ENCODE measurements at regions not wholly inside any gene's neighbourhood (a gene's known extent, or its start where the extent isn't known, plus 50 kb on each side); places are given as distances from the start of the nearest gene placed in this dataset.

- H3K79me2 ChIP-seq (ENCODE audit: control insufficient read depth, insufficient read depth, low read length) = no peaks in the 10 kb centered on the region
- no peaks in the 10 kb centered on the region for H3K36me3 ChIP-seq (ENCODE audit: control insufficient read depth, insufficient read depth, low read length)
- no peak overlapping the region for H2BK15ac ChIP-seq (replicated peaks; ENCODE audit: low read depth)
- H4K5ac ChIP-seq (ENCODE audit: low read length) = no peak overlapping the region
- H2BK5ac ChIP-seq (ENCODE audit: low read length) = no peak overlapping the region
- no peaks in the 10 kb centered on the region for H3K27me3 ChIP-seq (ENCODE audit: insufficient read depth, low read length, poor library complexity)
- no peak overlapping the region for H3K9ac ChIP-seq (ENCODE audit: low read length)
- H3K18ac ChIP-seq (ENCODE audit: low read length) = no peak overlapping the region
- no peak overlapping the region for H3K56ac ChIP-seq (ENCODE audit: low read length)
- WGBS (ENCODE audit: extremely low coverage, insufficient coverage, low lambda C conversion rate) = no CpG with 5 or more reads among the region's 2 CpGs
- no peak overlapping the region for H3K4ac ChIP-seq (ENCODE audit: low read depth, low read length)
- H2BK120ac ChIP-seq (ENCODE audit: low read depth, low read length) = no peak overlapping the region
- no peak overlapping the region for H2AK5ac ChIP-seq (ENCODE audit: low read length)
- no peak overlapping the region for H3K27ac ChIP-seq (ENCODE audit: low read depth, low read length)
- no peak overlapping the region for H3K4me3 ChIP-seq (ENCODE audit: low read length)
- H3K23ac ChIP-seq (ENCODE audit: low read length) = no peak overlapping the region
- no peak overlapping the region for H3K4me2 ChIP-seq (ENCODE audit: low read length)
- no peak overlapping the region for H4K8ac ChIP-seq (ENCODE audit: low read depth, low read length)
- H3K79me1 ChIP-seq (ENCODE audit: low read length) = no peaks in the 10 kb centered on the region
- DNase-seq = no peak
- H3K4me1 ChIP-seq (ENCODE audit: control insufficient read depth, low read depth, low read length) = no peaks in the 10 kb centered on the region
Measured at GRCh38 chr4:11133868-11134267, 294.8 kb downstream of the HS3ST1 start.

GRCh38 chr4:11132478-11132877 is 296.2 kb downstream of the HS3ST1 start:
- no CpG with 5 or more reads among the region's 1 CpG for WGBS (ENCODE audit: extremely low coverage, insufficient coverage, low lambda C conversion rate)
- Histone ChIP-seq H3K36me3 (ENCODE audit: control insufficient read depth, insufficient read depth, low read length) (no peaks in the 10 kb centered on the region), H3K18ac (ENCODE audit: low read length) (no peak overlapping the region), H4K5ac (ENCODE audit: low read length) (no peak overlapping the region), H3K4me3 (ENCODE audit: low read length) (no peak overlapping the region), H2BK120ac (ENCODE audit: low read depth, low read length) (no peak overlapping the region), H2BK15ac (replicated peaks; ENCODE audit: low read depth) (no peak overlapping the region), H3K9ac (ENCODE audit: low read length) (no peak overlapping the region), H3K4me2 (ENCODE audit: low read length) (no peak overlapping the region), H2BK5ac (ENCODE audit: low read length) (no peak overlapping the region), H3K27ac (ENCODE audit: low read depth, low read length) (no peak overlapping the region), H3K79me2 (ENCODE audit: control insufficient read depth, insufficient read depth, low read length) (no peaks in the 10 kb centered on the region), H3K4me1 (ENCODE audit: control insufficient read depth, low read depth, low read length) (no peaks in the 10 kb centered on the region), H3K56ac (ENCODE audit: low read length) (no peak overlapping the region), H3K27me3 (ENCODE audit: insufficient read depth, low read length, poor library complexity) (no peaks in the 10 kb centered on the region), H3K4ac (ENCODE audit: low read depth, low read length) (no peak overlapping the region), H2AK5ac (ENCODE audit: low read length) (no peak overlapping the region), H3K23ac (ENCODE audit: low read length) (no peak overlapping the region), H3K79me1 (ENCODE audit: low read length) (no peaks in the 10 kb centered on the region), H4K8ac (ENCODE audit: low read depth, low read length) (no peak overlapping the region)
- DNase-seq = no peak

GRCh38 chr4:11131491-11131890 is 297.2 kb downstream of the HS3ST1 start:
- DNase-seq = no peak
- Histone ChIP-seq H2BK15ac (replicated peaks; ENCODE audit: low read depth) (no peak overlapping the region), H3K18ac (ENCODE audit: low read length) (no peak overlapping the region), H3K4me2 (ENCODE audit: low read length) (no peak overlapping the region), H3K27ac (ENCODE audit: low read depth, low read length) (no peak overlapping the region), H3K4me3 (ENCODE audit: low read length) (no peak overlapping the region), H3K36me3 (ENCODE audit: control insufficient read depth, insufficient read depth, low read length) (no peaks in the 10 kb centered on the region), H3K79me2 (ENCODE audit: control insufficient read depth, insufficient read depth, low read length) (no peaks in the 10 kb centered on the region), H2BK5ac (ENCODE audit: low read length) (no peak overlapping the region), H3K56ac (ENCODE audit: low read length) (no peak overlapping the region), H3K79me1 (ENCODE audit: low read length) (no peaks in the 10 kb centered on the region), H2AK5ac (ENCODE audit: low read length) (no peak overlapping the region), H4K8ac (ENCODE audit: low read depth, low read length) (no peak overlapping the region), H3K4me1 (ENCODE audit: control insufficient read depth, low read depth, low read length) (no peaks in the 10 kb centered on the region), H3K4ac (ENCODE audit: low read depth, low read length) (no peak overlapping the region), H4K5ac (ENCODE audit: low read length) (no peak overlapping the region), H2BK120ac (ENCODE audit: low read depth, low read length) (no peak overlapping the region), H3K9ac (ENCODE audit: low read length) (no peak overlapping the region), H3K23ac (ENCODE audit: low read length) (no peak overlapping the region), H3K27me3 (ENCODE audit: insufficient read depth, low read length, poor library complexity) (no peaks in the 10 kb centered on the region)
- no CpG with 5 or more reads among the region's 3 CpGs for WGBS (ENCODE audit: extremely low coverage, insufficient coverage, low lambda C conversion rate)

- Histone ChIP-seq H4K5ac (ENCODE audit: low read length) (no peak overlapping the region), H3K36me3 (ENCODE audit: control insufficient read depth, insufficient read depth, low read length) (no peaks in the 10 kb centered on the region), H2BK15ac (replicated peaks; ENCODE audit: low read depth) (no peak overlapping the region), H3K9ac (ENCODE audit: low read length) (no peak overlapping the region), H3K79me2 (ENCODE audit: control insufficient read depth, insufficient read depth, low read length) (no peaks in the 10 kb centered on the region), H3K4me3 (ENCODE audit: low read length) (no peak overlapping the region), H3K23ac (ENCODE audit: low read length) (no peak overlapping the region), H3K79me1 (ENCODE audit: low read length) (no peaks in the 10 kb centered on the region), H4K8ac (ENCODE audit: low read depth, low read length) (no peak overlapping the region), H3K27me3 (ENCODE audit: insufficient read depth, low read length, poor library complexity) (no peaks in the 10 kb centered on the region), H3K27ac (ENCODE audit: low read depth, low read length) (no peak overlapping the region), H2AK5ac (ENCODE audit: low read length) (no peak overlapping the region), H3K56ac (ENCODE audit: low read length) (no peak overlapping the region), H3K4me1 (ENCODE audit: control insufficient read depth, low read depth, low read length) (no peaks in the 10 kb centered on the region), H2BK5ac (ENCODE audit: low read length) (no peak overlapping the region), H3K4me2 (ENCODE audit: low read length) (no peak overlapping the region), H3K4ac (ENCODE audit: low read depth, low read length) (no peak overlapping the region), H2BK120ac (ENCODE audit: low read depth, low read length) (no peak overlapping the region), H3K18ac (ENCODE audit: low read length) (no peak overlapping the region)
- DNase-seq = peak; percentile 25
- no CpG with 5 or more reads among the region's 4 CpGs for WGBS (ENCODE audit: extremely low coverage, insufficient coverage, low lambda C conversion rate)
Measured at GRCh38 chr4:11130195-11130970, 298.3 kb downstream of the HS3ST1 start.

- no peak overlapping the region for H3K4ac ChIP-seq (ENCODE audit: low read depth, low read length)
- no peak overlapping the region for H3K9ac ChIP-seq (ENCODE audit: low read length)
- H3K79me1 ChIP-seq (ENCODE audit: low read length) = no peaks in the 10 kb centered on the region
- H4K5ac ChIP-seq (ENCODE audit: low read length) = no peak overlapping the region
- H3K36me3 ChIP-seq (ENCODE audit: control insufficient read depth, insufficient read depth, low read length) = no peaks in the 10 kb centered on the region
- whole genome bisulfite sequencing (ENCODE audit: extremely low coverage, insufficient coverage, low lambda C conversion rate) = no CpG with 5 or more reads among the region's 2 CpGs
- H3K79me2 ChIP-seq (ENCODE audit: control insufficient read depth, insufficient read depth, low read length) = no peaks in the 10 kb centered on the region
- DNase-seq = no peak
- H2BK15ac ChIP-seq (replicated peaks; ENCODE audit: low read depth) = no peak overlapping the region
- H3K4me2 ChIP-seq (ENCODE audit: low read length) = no peak overlapping the region
- no peaks in the 10 kb centered on the region for H3K4me1 ChIP-seq (ENCODE audit: control insufficient read depth, low read depth, low read length)
- no peak overlapping the region for H3K4me3 ChIP-seq (ENCODE audit: low read length)
- H3K27me3 ChIP-seq (ENCODE audit: insufficient read depth, low read length, poor library complexity) = no peaks in the 10 kb centered on the region
- H3K27ac ChIP-seq (ENCODE audit: low read depth, low read length) = no peak overlapping the region
- H4K8ac ChIP-seq (ENCODE audit: low read depth, low read length) = no peak overlapping the region
- H2BK120ac ChIP-seq (ENCODE audit: low read depth, low read length) = no peak overlapping the region
- H3K18ac ChIP-seq (ENCODE audit: low read length) = no peak overlapping the region
- no peak overlapping the region for H2AK5ac ChIP-seq (ENCODE audit: low read length)
- H3K56ac ChIP-seq (ENCODE audit: low read length) = no peak overlapping the region
- no peak overlapping the region for H2BK5ac ChIP-seq (ENCODE audit: low read length)
- H3K23ac ChIP-seq (ENCODE audit: low read length) = no peak overlapping the region
Measured at GRCh38 chr4:11120435-11120834, 308.3 kb downstream of the HS3ST1 start.

GRCh38 chr4:11119474-11119873 is 309.2 kb downstream of the HS3ST1 start:
- no peak overlapping the region for H2BK15ac ChIP-seq (replicated peaks; ENCODE audit: low read depth)
- no peak overlapping the region for H3K4me3 ChIP-seq (ENCODE audit: low read length)
- H4K8ac ChIP-seq (ENCODE audit: low read depth, low read length) = no peak overlapping the region
- H2AK5ac ChIP-seq (ENCODE audit: low read length) = no peak overlapping the region
- H3K79me2 ChIP-seq (ENCODE audit: control insufficient read depth, insufficient read depth, low read length) = no peaks in the 10 kb centered on the region
- no peak overlapping the region for H3K18ac ChIP-seq (ENCODE audit: low read length)
- H4K5ac ChIP-seq (ENCODE audit: low read length) = no peak overlapping the region
- WGBS (ENCODE audit: extremely low coverage, insufficient coverage, low lambda C conversion rate) = no CpG with 5 or more reads among the region's 1 CpG
- H3K27me3 ChIP-seq (ENCODE audit: insufficient read depth, low read length, poor library complexity) = no peaks in the 10 kb centered on the region
- no peak overlapping the region for H2BK5ac ChIP-seq (ENCODE audit: low read length)
- no peak overlapping the region for H3K23ac ChIP-seq (ENCODE audit: low read length)
- H2BK120ac ChIP-seq (ENCODE audit: low read depth, low read length) = no peak overlapping the region
- H3K4me2 ChIP-seq (ENCODE audit: low read length) = no peak overlapping the region
- H3K27ac ChIP-seq (ENCODE audit: low read depth, low read length) = no peak overlapping the region
- H3K36me3 ChIP-seq (ENCODE audit: control insufficient read depth, insufficient read depth, low read length) = no peaks in the 10 kb centered on the region
- no peak overlapping the region for H3K9ac ChIP-seq (ENCODE audit: low read length)
- H3K4ac ChIP-seq (ENCODE audit: low read depth, low read length) = no peak overlapping the region
- no peak overlapping the region for H3K56ac ChIP-seq (ENCODE audit: low read length)
- no peak for DNase-seq
- H3K79me1 ChIP-seq (ENCODE audit: low read length) = no peaks in the 10 kb centered on the region
- no peaks in the 10 kb centered on the region for H3K4me1 ChIP-seq (ENCODE audit: control insufficient read depth, low read depth, low read length)

Measured in mesendoderm (in vitro differentiated cells).